GM10248 (cell line): ENCODE measurements at regions not wholly inside any gene's neighbourhood (a gene's known extent, or its start where the extent isn't known, plus 50 kb on each side); places are given as distances from the start of the nearest gene placed in this dataset.
A peak's percentile ranks its signal among the peaks of the same experiment; 100 is the strongest.

Experiments used
- CTCF ChIA-PET: fragments of 300-600 bp; sonication (Branson Sonifier 250); formaldehyde crosslinking; extraction: SDS; loops from one replicate; lab custom pipeline; 2021; ENCODE audit warnings: antibody characterized with exemption; lab: Yijun Ruan, JAX
- POLR2A ChIA-PET: fragments of 350-650 bp; sonication (Branson Sonifier 250); formaldehyde crosslinking; extraction: SDS; loops from one replicate; lab custom pipeline; 2020; ENCODE audit warnings: antibody characterized with exemption; lab: Yijun Ruan, JAX
- DNase-seq: peaks from one replicate; pipeline ENCODE4 v3.0.0; 2012; ENCODE audit errors: extremely low spot score
- CTCF ChIP-seq: IDR thresholded peaks from 2 replicates; pipeline ENCODE4 v1.5.1; 2012; ENCODE audit warnings: mild to moderate bottlenecking, low read depth; ENCODE audit errors: extremely low read depth, missing control alignments, control extremely low read depth

- ChIA-PET POLR2A (interaction anchor here (1.3 kb wide), 1 partner anchor 24 kb away, joined by 5 read pairs; no protein-coding TSS in a partner anchor), CTCF (interaction anchor here (1.0 to 14.9 kb wide), 14 partner anchors 9 to 431 kb away, joined by 3 to 541 read pairs (median 6); no protein-coding TSS in a partner anchor)
- DNase-seq, result peak; percentile 28
- peak; percentile 35 for TF ChIP-seq CTCF
Observed at GRCh38 chr14:106848330-106849121, 1322.1 kb downstream of the TMEM121 start.

DNA sequence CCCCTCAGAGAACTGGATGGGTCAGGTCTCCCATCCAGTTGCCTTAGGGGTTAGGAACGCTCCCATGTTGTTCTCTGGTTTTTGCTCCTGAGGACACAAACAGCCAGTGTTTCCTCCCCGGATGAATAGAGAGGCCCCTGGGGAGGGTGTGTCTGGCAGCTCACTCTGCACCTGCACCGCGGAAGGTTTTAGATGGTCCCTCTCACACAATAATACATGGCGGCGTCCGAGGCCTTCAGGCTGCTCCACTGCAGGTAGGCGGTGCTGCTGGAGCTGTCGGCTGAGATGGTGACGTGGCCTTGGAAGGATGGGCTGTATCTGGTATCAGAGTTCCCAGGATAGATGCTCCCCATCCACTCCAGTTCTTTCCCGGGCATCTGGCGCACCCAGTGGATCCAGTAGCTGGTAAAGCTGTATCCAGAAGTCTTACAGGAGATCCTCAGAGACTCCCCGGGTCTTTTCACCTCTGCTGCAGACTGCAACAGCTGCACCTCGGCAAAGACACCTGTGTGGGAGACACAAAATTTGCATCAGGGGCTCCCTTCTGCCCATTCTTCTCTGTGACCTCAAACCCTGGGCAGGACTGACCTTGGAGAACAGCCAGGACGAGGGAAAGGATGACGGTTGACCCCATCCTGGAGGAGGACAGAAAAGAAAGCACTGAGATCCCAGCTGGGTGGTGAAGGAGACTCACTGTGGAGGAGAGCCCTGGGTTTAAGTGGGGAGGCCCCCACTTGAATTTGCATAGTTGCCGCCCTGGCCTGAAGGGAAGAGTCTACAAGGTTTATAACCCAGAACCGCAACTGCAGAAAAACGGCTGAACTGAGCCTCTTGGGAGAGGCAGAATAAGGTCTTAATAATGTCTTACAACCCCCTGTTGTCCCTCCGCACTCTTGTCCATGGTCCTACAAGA is 1324.8 kb downstream of the TMEM121 start:
- POLR2A ChIA-PET, result no interaction called here
- CTCF ChIA-PET, result interaction anchor here (1.0 to 14.9 kb wide), 6 partner anchors 8 to 23 kb away, joined by 3 to 541 read pairs (median 4); no protein-coding TSS in a partner anchor
- DNase-seq, result peak; percentile 43

GRCh38 chr14:106872611-106873446 is 1346.4 kb downstream of the TMEM121 start:
- TF ChIP-seq CTCF, result peak; percentile 84
- ChIA-PET CTCF (interaction anchor here (0.7 to 11.1 kb wide), 29 partner anchors 8 to 455 kb away, joined by 3 to 227 read pairs (median 5); no protein-coding TSS in a partner anchor), POLR2A (interaction anchor here (1.4 kb wide), 1 partner anchor 24 kb away, joined by 5 read pairs; no protein-coding TSS in a partner anchor)
- peak; percentile 66 for DNase-seq

More for the DNA sequence above, 1324.8 kb downstream of the TMEM121 start:
- peak; percentile 3 for TF ChIP-seq CTCF

DNA sequence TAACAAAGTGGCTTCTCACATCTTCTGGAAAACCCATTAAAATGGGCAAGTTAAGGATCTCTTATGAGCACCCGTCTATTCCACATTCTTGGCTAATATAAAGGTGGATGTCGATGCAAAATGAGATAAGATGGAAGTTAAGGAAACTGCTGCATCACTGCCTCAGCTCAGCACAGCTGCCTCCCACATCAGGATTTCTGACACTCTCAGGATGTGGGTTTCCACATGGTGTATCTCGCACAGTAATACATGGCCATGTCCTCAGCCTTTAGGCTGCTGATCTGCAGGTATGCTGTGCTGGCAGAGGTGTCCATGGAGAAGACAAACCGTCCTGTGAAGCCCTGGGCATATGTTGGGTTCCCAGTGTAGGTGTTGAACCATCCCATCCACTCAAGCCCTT is 1348.0 kb downstream of the TMEM121 start:
- ChIA-PET CTCF (interaction anchor here (1.4 to 11.1 kb wide), 14 partner anchors 9 to 457 kb away, joined by 3 to 227 read pairs (median 28); no protein-coding TSS in a partner anchor), POLR2A (no interaction called here)
- no peak for DNase-seq
- no peak for TF ChIP-seq CTCF

DNA sequence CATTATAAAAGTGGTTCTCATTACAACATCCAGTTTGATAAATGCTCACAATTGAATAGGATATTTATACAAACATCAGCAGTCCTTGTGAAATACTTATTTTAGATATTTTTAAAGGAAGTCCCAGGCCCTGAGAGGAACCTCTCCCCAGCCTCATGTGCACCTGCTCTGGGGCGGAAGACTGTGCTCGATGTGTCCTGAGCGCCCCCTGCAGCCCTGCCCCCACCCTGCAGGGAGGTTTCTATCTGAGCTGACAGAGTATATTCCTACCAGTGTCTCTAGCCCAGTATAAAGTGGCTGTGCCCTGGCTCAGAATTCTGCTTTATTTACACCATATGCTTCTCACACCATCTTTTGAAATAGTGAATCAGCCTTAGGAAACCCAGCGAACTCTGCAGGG is 1349.1 kb downstream of the TMEM121 start:
- peak; percentile 34 for DNase-seq
- ChIA-PET POLR2A (interaction anchor here (0.5 kb wide), 1 partner anchor 45 kb away, joined by 3 read pairs; no protein-coding TSS in a partner anchor), CTCF (interaction anchor here (0.8 to 11.1 kb wide), 13 partner anchors 8 to 135 kb away, joined by 3 to 227 read pairs (median 23); no protein-coding TSS in a partner anchor)
- peak; percentile 80 for TF ChIP-seq CTCF
